ENCODE measurements at regions not wholly inside any gene's neighbourhood (a gene's known extent, or its start where the extent isn't known, plus 50 kb on each side); places are given as distances from the start of the nearest gene placed in this dataset.
"Not testable (repeated sequence)": the region's sequence is repeated elsewhere in the genome, so short reads cannot be mapped to it uniquely, and the experiment has no call there.

GRCh38 chr7:136308230-136308629 is 331.1 kb upstream of the MTPN start:
- DNase-seq = no peak

GRCh38 chr7:136303162-136303561 is 326.0 kb upstream of the MTPN start:
- no peak for DNase-seq

GRCh38 chr7:136302049-136302448 is 324.9 kb upstream of the MTPN start:
- DNase-seq = no peak

GRCh38 chr7:136294977-136295376 is 317.8 kb upstream of the MTPN start:
- no peak for DNase-seq

GRCh38 chr7:136293841-136294391 is 316.8 kb upstream of the MTPN start:
- no peak for DNase-seq

GRCh38 chr7:136293272-136293671 is 316.1 kb upstream of the MTPN start:
- DNase-seq = no peak

GRCh38 chr7:136292365-136292764 is 315.2 kb upstream of the MTPN start:
- no peak for DNase-seq

GRCh38 chr7:136290351-136290750 is 313.2 kb upstream of the MTPN start:
- no peak for DNase-seq

GRCh38 chr7:136278057-136278456 is 300.9 kb upstream of the MTPN start:
- no peak for DNase-seq

GRCh38 chr7:136275794-136276193 is 298.6 kb upstream of the MTPN start:
- DNase-seq = no peak

GRCh38 chr7:136274636-136275345 is 297.6 kb upstream of the MTPN start:
- no peak for DNase-seq

- no peak for DNase-seq
Measured at GRCh38 chr7:136272934-136273333, 295.8 kb upstream of the MTPN start.

GRCh38 chr7:136267822-136268221 is 290.7 kb upstream of the MTPN start:
- DNase-seq = no peak

- no peak for DNase-seq
Measured at GRCh38 chr7:136266457-136266856, 289.3 kb upstream of the MTPN start.

GRCh38 chr7:136264304-136264703 is 287.1 kb upstream of the MTPN start:
- not testable (repeated sequence) for DNase-seq

- DNase-seq = not testable (repeated sequence)
Measured at GRCh38 chr7:136263112-136263860, 286.1 kb upstream of the MTPN start.

- not testable (repeated sequence) for DNase-seq
Measured at GRCh38 chr7:136260591-136260990, 283.4 kb upstream of the MTPN start.

GRCh38 chr7:136259074-136259473 is 281.9 kb upstream of the MTPN start:
- no peak for DNase-seq

- DNase-seq = no peak
Measured at GRCh38 chr7:136256491-136256890, 279.3 kb upstream of the MTPN start.

GRCh38 chr7:136254148-136254547 is 277.0 kb upstream of the MTPN start:
- no peak for DNase-seq

GRCh38 chr7:136251826-136252225 is 274.7 kb upstream of the MTPN start:
- DNase-seq = no peak

GRCh38 chr7:136247211-136247610 is 270.1 kb upstream of the MTPN start:
- no peak for DNase-seq

- DNase-seq = no peak
Measured at GRCh38 chr7:136245327-136246004, 268.3 kb upstream of the MTPN start.

GRCh38 chr7:136234040-136234439 is 256.9 kb upstream of the MTPN start:
- DNase-seq = no peak
